ENCODE measurements at regions not wholly inside any gene's neighbourhood (a gene's known extent, or its start where the extent isn't known, plus 50 kb on each side); places are given as distances from the start of the nearest gene placed in this dataset.

DNA sequence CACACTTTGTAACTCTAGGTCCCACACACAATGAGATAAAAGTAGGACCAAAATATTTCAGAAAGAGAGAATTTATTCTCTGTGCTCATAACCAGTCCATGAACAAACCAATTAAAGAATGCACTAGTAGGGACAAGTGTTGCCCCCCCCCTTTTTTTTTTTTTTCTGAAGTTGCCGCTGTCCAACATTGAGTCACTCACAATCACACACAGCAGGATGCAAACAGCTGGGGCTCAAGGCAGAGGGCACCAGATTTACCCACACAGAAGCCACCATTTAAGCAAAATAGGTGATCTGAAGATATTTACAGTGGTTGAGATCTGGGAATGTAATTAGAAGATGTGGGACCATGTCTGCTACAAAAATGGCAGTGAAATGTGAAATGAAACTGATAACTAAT, 850.9 kb upstream of the SLIT2 start:
- no peak overlapping the region for H3K9ac ChIP-seq (replicated peaks; ENCODE audit: extremely low read depth, insufficient read depth, low read length)
- no peaks in the 10 kb centered on the region for H3K36me3 ChIP-seq (ENCODE audit: control insufficient read depth in 2 of 2, extremely low read depth in 1 of 2, insufficient read depth in 2 of 2, low read length in 2 of 2)
- H2AFZ ChIP-seq (ENCODE audit: low read depth, low read length) = no peak overlapping the region
- H3K4me2 ChIP-seq (ENCODE audit: insufficient read depth, low read length) = no peak overlapping the region
- DNase-seq (ENCODE audit: low read depth, low spot score) = no peak
- dilution Hi-C loops (cut with MboI; ENCODE audit: extremely low pct_ligation_motif_present, low sequenced_read_pairs) = no loop called here
- no peak for FAIRE-seq
- H3K9me1 ChIP-seq (replicated peaks; ENCODE audit: control insufficient read depth, extremely low read depth, insufficient read depth, low read length) = no peaks in the 10 kb centered on the region
- BruUV-seq (replicated peaks) = no TSS peak
- peaks cover 4% of the 10 kb centered on the region for H3K4me1 ChIP-seq (ENCODE audit: control insufficient read depth, extremely low read depth, insufficient read depth, low read length)
- H3K79me2 ChIP-seq (ENCODE audit: control insufficient read depth, insufficient read depth, low read length) = no peaks in the 10 kb centered on the region
- TF ChIP-seq MAX (IDR thresholded peaks at IDR 0.05; ENCODE audit: insufficient read depth, insufficient read length) (no peak), POLR2A (IDR thresholded peaks at IDR 0.05; ENCODE audit: low read depth, low read length) (no peak), MYC (IDR thresholded peaks at IDR 0.05; ENCODE audit: low read depth, low read length) (no peak), EZH2 (IDR thresholded peaks at IDR 0.05; ENCODE audit: borderline replicate concordance, low read depth, low read length, severe bottlenecking) (no peak), JUN (IDR thresholded peaks at IDR 0.05; ENCODE audit: borderline replicate concordance, insufficient read depth, insufficient read length, low read depth) (no peak), GATA2 (IDR thresholded peaks at IDR 0.05; ENCODE audit: insufficient read depth, insufficient read length, low read depth, low read length) (no peak)
- CTCF ChIA-PET = no interaction called here
- no peaks in the 10 kb centered on the region for H3K9me3 ChIP-seq (replicated peaks; ENCODE audit: control insufficient read depth, insufficient read depth, low read length)
- no peak overlapping the region for H3K27ac ChIP-seq (ENCODE audit: insufficient read depth, low read depth, low read length)
- POLR2A ChIA-PET = no interaction called here
- H4K20me1 ChIP-seq (replicated peaks; ENCODE audit: control insufficient read depth, extremely low read depth, insufficient read depth, low read length) = no peaks in the 10 kb centered on the region
- intact Hi-C loops (cut with micrococcal nuclease) = no loop called here
- no peaks in the 10 kb centered on the region for H3K27me3 ChIP-seq (ENCODE audit: control insufficient read depth in 2 of 2, insufficient read depth in 2 of 2, low read length in 2 of 2)
- no peak overlapping the region for H3K4me3 ChIP-seq (replicated peaks in 1 of 3; ENCODE audit: insufficient read depth in 1 of 3, low read depth in 1 of 3, low read length in 3 of 3)

GRCh38 chr4:19399001-19399400, 852.7 kb upstream of the SLIT2 start:
- BruUV-seq (replicated peaks) = no TSS peak

More at GRCh38 chr4:19399001-19399400, 852.7 kb upstream of the SLIT2 start:
- FAIRE-seq (no peak), DNase-seq (ENCODE audit: low read depth, low spot score) (no peak)
- Histone ChIP-seq H2AFZ (ENCODE audit: low read depth, low read length) (no peak overlapping the region), H3K4me2 (ENCODE audit: insufficient read depth, low read length) (no peak overlapping the region), H3K27ac (ENCODE audit: insufficient read depth, low read depth, low read length) (no peak overlapping the region), H3K9me3 (replicated peaks; ENCODE audit: control insufficient read depth, insufficient read depth, low read length) (no peaks in the 10 kb centered on the region), H3K9ac (replicated peaks; ENCODE audit: extremely low read depth, insufficient read depth, low read length) (no peak overlapping the region), H4K20me1 (replicated peaks; ENCODE audit: control insufficient read depth, extremely low read depth, insufficient read depth, low read length) (no peaks in the 10 kb centered on the region), H3K4me1 (ENCODE audit: control insufficient read depth, extremely low read depth, insufficient read depth, low read length) (peaks cover 4% of the 10 kb centered on the region), H3K9me1 (replicated peaks; ENCODE audit: control insufficient read depth, extremely low read depth, insufficient read depth, low read length) (no peaks in the 10 kb centered on the region), H3K36me3 (ENCODE audit: control insufficient read depth in 2 of 2, extremely low read depth in 1 of 2, insufficient read depth in 2 of 2, low read length in 2 of 2) (no peaks in the 10 kb centered on the region), H3K4me3 (replicated peaks in 1 of 3; ENCODE audit: insufficient read depth in 1 of 3, low read depth in 1 of 3, low read length in 3 of 3) (no peak overlapping the region), H3K79me2 (ENCODE audit: control insufficient read depth, insufficient read depth, low read length) (no peaks in the 10 kb centered on the region), H3K27me3 (ENCODE audit: control insufficient read depth in 2 of 2, insufficient read depth in 2 of 2, low read length in 2 of 2) (no peaks in the 10 kb centered on the region)
- no peak for TF ChIP-seq POLR2AphosphoS5 (IDR thresholded peaks at IDR 0.05; ENCODE audit: insufficient read depth, low read depth, low read length)
- TF ChIP-seq FOS (IDR thresholded peaks at IDR 0.05; ENCODE audit: borderline replicate concordance, insufficient read depth, low read length) = peak; percentile 9
- TF ChIP-seq JUN (IDR thresholded peaks at IDR 0.05; ENCODE audit: borderline replicate concordance, insufficient read depth, insufficient read length, low read depth) = peak; percentile 4
- CTCF ChIA-PET = no interaction called here
- POLR2A ChIA-PET = no interaction called here
- dilution Hi-C loops (cut with MboI; ENCODE audit: extremely low pct_ligation_motif_present, low sequenced_read_pairs) = no loop called here
- intact Hi-C loops (cut with micrococcal nuclease) = no loop called here

All from endothelial cell of umbilical vein (primary cell).